LNCaP clone FGC (cell line): ENCODE measurements at regions not wholly inside any gene's neighbourhood (a gene's known extent, or its start where the extent isn't known, plus 50 kb on each side); places are given as distances from the start of the nearest gene placed in this dataset.

Experiments
- DNase-seq: peaks from one replicate; pipeline ENCODE4 v3.0.0-alpha.2; 2011; ENCODE audit warnings: low read depth
- H3K4me3 ChIP-seq: 2 replicates; pipeline ENCODE4 v1.5.1; 2011; ENCODE audit warnings: mild to moderate bottlenecking, low read depth, low read length, control low read depth
- CTCF ChIP-seq: IDR thresholded peaks from 2 replicates; pipeline ENCODE4 v1.5.1; 2012; ENCODE audit warnings: mild to moderate bottlenecking; ENCODE audit not compliant: control insufficient read depth, insufficient read depth; ENCODE audit errors: extremely low read depth

- no peak overlapping the region for H3K4me3 ChIP-seq
- peak; percentile 22 for DNase-seq
- peak; percentile 29 for TF ChIP-seq CTCF
Observed at GRCh38 chr2:63692002-63692606, 103.3 kb downstream of the MDH1 start.

GRCh38 chr2:63695583-63695982, 106.8 kb downstream of the MDH1 start:
- no peak for TF ChIP-seq CTCF
- DNase-seq: no peak
- no peak overlapping the region for H3K4me3 ChIP-seq

- no peak overlapping the region for H3K4me3 ChIP-seq
- no peak for DNase-seq
- no peak for TF ChIP-seq CTCF
Observed at GRCh38 chr2:63696496-63696895, 107.7 kb downstream of the MDH1 start.

- H3K4me3 ChIP-seq: no peak overlapping the region
- DNase-seq: no peak
- TF ChIP-seq CTCF: no peak
Observed at GRCh38 chr2:63697160-63697559, 108.4 kb downstream of the MDH1 start.

- peak; percentile 62 for TF ChIP-seq CTCF
- no peak for DNase-seq
- no peak overlapping the region for H3K4me3 ChIP-seq
Observed at GRCh38 chr2:63698786-63699548, 110.2 kb downstream of the MDH1 start.

- no peak for DNase-seq
- H3K4me3 ChIP-seq: no peak overlapping the region
- no peak for TF ChIP-seq CTCF
Observed at GRCh38 chr2:63699549-63699839, 110.7 kb downstream of the MDH1 start.

- H3K4me3 ChIP-seq: no peak overlapping the region
- no peak for DNase-seq
- no peak for TF ChIP-seq CTCF
Observed at GRCh38 chr2:63700271-63700670, 111.5 kb downstream of the MDH1 start.
